Nephron (organoid): ENCODE measurements at regions not wholly inside any gene's neighbourhood (a gene's known extent, or its start where the extent isn't known, plus 50 kb on each side); places are given as distances from the start of the nearest gene placed in this dataset.

Experiments
- H3K27ac Mint-ChIP-seq, 3 experiments: 2 replicates each; pipeline ENCODE4 v1.8.0; 2020; ENCODE audit warnings: mixed read lengths in 3 of 3, mild to moderate bottlenecking in 2 of 3, moderate library complexity in 1 of 3
- H3K27me3 Mint-ChIP-seq: 2 replicates; pipeline ENCODE4 v1.8.0; 2021; ENCODE audit warnings: low read depth, mild to moderate bottlenecking, moderate library complexity, mixed read lengths
- H3K36me3 Mint-ChIP-seq: 2 replicates; pipeline ENCODE4 v1.8.0; 2020; ENCODE audit warnings: low read depth, mixed read lengths
- H3K4me1 Mint-ChIP-seq: 2 replicates; pipeline ENCODE4 v1.8.0; 2020; ENCODE audit warnings: mixed read lengths
- H3K4me3 Mint-ChIP-seq, 3 experiments: 2 replicates each; pipeline ENCODE4 v1.8.0; 2020; ENCODE audit warnings: mild to moderate bottlenecking in 3 of 3, mixed read lengths in 3 of 3, moderate library complexity in 2 of 3
- H3K9me3 Mint-ChIP-seq: 2 replicates; pipeline ENCODE4 v1.8.0; 2020; ENCODE audit warnings: mixed read lengths
- TF ChIP-seq, protein P1 (sequence below), 3 experiments: fragments of 200-600 bp; sonication (generic); IDR thresholded peaks; one replicate each; pipeline ENCODE4 v1.5.0; 2021; ENCODE audit warnings: antibody characterized with exemption in 3 of 3; ENCODE audit not compliant: unreplicated experiment in 3 of 3

DNA sequence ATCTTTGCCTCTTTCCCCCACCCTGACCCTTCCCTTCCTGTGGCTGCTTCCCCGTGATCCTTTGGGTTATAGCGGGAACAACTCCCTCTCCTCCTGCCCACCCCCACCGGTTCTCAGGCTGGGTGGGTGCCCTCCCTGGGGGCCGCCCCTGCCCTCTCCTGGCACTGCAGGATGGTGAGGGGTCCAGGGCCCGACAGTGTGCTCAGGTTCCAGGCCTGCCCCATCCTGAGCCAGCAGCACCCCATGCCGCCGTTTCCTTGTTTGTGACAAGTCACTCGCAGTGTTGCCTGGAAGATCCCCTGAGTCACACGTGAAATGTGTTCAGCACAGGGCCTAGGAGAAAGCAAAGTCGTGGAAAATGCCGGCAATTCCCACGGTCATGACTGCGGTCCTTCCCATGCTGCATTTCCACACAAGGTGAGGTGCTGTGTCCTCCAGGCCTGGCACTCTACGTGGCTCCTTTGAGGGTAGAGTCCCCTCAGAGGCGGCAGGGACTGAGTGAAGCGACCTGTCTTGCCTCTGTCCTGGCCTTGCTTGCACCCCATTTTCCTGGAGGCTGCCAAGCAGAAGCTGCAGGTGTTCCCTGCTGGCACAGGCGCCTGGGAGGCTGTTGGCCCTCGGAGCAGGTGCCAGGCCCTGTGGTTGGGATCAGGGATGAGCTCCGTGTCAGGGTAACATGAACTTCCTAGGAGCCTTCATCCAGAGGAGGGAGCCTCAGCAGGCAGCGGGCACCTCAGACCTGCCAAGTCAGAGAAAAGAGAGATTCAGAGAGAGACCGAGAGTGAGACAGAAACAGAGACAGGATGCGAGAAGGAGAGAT lies 80.5 kb upstream of the LINC01488 start:
- TF ChIP-seq, protein P1, sequence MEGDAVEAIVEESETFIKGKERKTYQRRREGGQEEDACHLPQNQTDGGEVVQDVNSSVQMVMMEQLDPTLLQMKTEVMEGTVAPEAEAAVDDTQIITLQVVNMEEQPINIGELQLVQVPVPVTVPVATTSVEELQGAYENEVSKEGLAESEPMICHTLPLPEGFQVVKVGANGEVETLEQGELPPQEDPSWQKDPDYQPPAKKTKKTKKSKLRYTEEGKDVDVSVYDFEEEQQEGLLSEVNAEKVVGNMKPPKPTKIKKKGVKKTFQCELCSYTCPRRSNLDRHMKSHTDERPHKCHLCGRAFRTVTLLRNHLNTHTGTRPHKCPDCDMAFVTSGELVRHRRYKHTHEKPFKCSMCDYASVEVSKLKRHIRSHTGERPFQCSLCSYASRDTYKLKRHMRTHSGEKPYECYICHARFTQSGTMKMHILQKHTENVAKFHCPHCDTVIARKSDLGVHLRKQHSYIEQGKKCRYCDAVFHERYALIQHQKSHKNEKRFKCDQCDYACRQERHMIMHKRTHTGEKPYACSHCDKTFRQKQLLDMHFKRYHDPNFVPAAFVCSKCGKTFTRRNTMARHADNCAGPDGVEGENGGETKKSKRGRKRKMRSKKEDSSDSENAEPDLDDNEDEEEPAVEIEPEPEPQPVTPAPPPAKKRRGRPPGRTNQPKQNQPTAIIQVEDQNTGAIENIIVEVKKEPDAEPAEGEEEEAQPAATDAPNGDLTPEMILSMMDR (IDR thresholded peaks at IDR 0.05; ENCODE audit: unreplicated experiment in 3 of 3): no peak
- Mint-ChIP-seq H3K27me3 (peaks cover 23% of the 10 kb centered on the region), H3K27ac (no peak overlapping the region), H3K4me3 (no peak overlapping the region), H3K9me3 (peaks cover 9% of the 10 kb centered on the region), H3K36me3 (no peaks in the 10 kb centered on the region), H3K4me1 (peaks cover 8% of the 10 kb centered on the region)

DNA sequence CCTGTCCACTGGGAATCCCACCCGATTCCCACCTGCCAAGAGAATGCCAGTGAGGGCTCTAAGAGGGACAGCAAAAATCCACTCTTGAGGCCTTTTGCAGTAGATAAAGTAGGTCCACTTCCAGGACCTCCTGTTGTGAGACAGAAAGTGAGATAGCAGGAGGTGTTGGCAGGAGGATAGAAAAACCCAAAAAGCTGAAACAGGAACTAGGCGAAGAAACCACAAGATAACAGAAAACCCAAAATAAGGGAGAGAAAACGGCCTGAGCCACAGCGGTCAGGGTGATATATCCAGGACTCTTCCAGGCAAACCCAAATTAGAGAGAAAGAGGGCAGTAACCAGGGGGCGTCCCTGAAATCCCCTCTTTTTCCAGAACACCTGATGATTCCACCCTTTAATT lies 79.7 kb upstream of the LINC01488 start:
- H3K36me3 Mint-ChIP-seq: no peaks in the 10 kb centered on the region
- peaks cover 9% of the 10 kb centered on the region for H3K9me3 Mint-ChIP-seq
- H3K4me1 Mint-ChIP-seq: peaks cover 8% of the 10 kb centered on the region
- TF ChIP-seq, protein P1 (IDR thresholded peaks at IDR 0.05; ENCODE audit: unreplicated experiment in 3 of 3): no peak
- no peak overlapping the region for H3K27ac Mint-ChIP-seq
- H3K27me3 Mint-ChIP-seq: peaks cover 21% of the 10 kb centered on the region
- no peak overlapping the region for H3K4me3 Mint-ChIP-seq

DNA sequence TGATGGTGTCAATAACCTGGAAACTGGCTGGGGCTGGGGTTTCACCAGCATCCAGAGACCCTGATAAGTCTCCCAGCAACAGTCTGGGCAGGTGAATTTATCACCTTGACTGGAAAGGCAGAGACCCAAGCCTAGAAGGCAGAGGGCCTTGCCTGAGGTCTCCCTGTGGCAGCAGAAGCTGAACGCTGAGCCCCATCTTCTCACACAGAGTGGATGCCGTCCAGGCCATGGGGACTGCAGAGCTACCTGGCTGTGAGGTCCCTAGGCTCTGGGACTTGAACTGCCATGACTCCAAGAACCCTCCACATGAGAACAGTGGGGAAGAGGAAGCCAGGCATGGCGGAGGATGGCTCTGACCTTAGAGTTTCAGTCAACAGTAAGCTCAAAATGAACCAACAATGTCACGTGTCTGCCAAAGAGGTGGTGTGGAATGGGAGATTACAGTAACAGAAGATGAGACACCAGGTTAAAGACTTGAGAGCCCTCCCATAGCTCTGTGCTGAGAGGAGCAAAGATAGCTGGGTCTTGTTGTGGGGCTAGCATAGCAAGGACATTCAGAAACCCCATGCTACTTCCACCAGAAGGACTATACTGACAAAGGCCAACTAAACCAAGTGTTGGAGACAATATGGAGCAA lies 79.1 kb upstream of the LINC01488 start:
- Mint-ChIP-seq H3K27ac (no peak overlapping the region), H3K27me3 (peaks cover 21% of the 10 kb centered on the region), H3K9me3 (peaks cover 9% of the 10 kb centered on the region), H3K4me3 (no peak overlapping the region), H3K4me1 (peaks cover 8% of the 10 kb centered on the region), H3K36me3 (no peaks in the 10 kb centered on the region)
- TF ChIP-seq, protein P1 (IDR thresholded peaks at IDR 0.05; ENCODE audit: unreplicated experiment in 3 of 3): no peak

DNA sequence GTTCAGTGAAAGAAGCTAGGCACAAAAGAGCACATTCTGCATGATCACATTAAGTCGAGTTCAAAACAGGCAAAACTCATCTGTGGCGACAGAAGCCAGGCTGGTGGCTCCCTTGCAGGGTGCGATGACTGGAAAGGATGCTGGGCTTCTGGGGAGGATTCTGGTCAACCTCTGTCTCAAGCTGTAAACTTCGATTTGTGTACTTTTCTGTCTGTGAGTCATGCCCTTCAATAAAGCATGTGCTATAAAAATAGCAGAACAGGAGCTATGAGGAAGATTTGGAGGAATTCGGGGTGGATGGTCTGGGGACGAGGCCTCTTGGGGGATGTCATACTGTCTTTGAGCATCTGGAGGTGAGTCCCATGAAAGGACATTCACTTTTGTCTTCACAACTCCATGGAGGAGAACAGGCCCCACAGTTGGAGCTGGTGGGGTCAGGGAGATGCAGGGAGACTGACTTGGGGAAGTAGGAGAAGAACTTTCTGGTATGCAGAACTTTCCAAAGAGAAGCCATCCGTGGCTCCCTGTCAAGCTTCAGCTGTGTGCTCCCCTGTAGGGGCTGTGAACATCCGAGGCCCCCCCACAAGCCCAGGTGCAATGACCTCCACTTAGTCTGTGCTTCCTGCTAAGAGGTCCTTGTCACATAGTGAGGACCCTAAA lies 77.8 kb upstream of the LINC01488 start:
- TF ChIP-seq, protein P1 (IDR thresholded peaks at IDR 0.05; ENCODE audit: unreplicated experiment in 3 of 3): no peak
- H3K4me3 Mint-ChIP-seq: no peak overlapping the region

DNA sequence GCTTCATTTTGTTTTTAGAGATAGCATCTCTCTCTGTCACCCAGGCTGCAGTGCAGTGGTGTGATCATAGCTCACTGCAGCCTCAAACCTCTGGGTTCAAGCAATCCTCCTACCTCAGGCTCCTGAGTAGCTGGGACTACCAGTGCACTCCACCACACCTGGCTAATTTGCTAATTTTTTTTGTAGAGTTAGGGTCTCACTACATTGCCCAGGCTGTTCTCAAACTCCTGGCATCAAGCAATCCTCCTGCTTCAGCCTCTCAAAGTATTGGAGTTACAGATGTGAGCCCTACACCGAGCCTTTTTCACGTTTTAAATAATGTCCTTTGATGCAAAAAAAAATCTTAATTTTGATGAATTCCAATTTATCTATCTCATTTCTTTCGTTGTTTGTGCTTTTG lies 75.4 kb upstream of the LINC01488 start:
- no peaks in the 10 kb centered on the region for H3K36me3 Mint-ChIP-seq
- peaks cover 9% of the 10 kb centered on the region for H3K9me3 Mint-ChIP-seq
- no peaks in the 10 kb centered on the region for H3K4me1 Mint-ChIP-seq
- no peak overlapping the region for H3K4me3 Mint-ChIP-seq
- peaks cover 6% of the 10 kb centered on the region for H3K27me3 Mint-ChIP-seq
- TF ChIP-seq, protein P1 (IDR thresholded peaks at IDR 0.05; ENCODE audit: unreplicated experiment in 3 of 3): no peak
- no peak overlapping the region for H3K27ac Mint-ChIP-seq

More for the DNA sequence above, 77.8 kb upstream of the LINC01488 start:
- peaks cover 8% of the 10 kb centered on the region for H3K4me1 Mint-ChIP-seq
- H3K27ac Mint-ChIP-seq: no peak overlapping the region
- H3K36me3 Mint-ChIP-seq: no peaks in the 10 kb centered on the region
- H3K9me3 Mint-ChIP-seq: peaks cover 9% of the 10 kb centered on the region
- peaks cover 15% of the 10 kb centered on the region for H3K27me3 Mint-ChIP-seq
